Cardiac muscle cell (in vitro differentiated cells and primary cell): ENCODE measurements at regions not wholly inside any gene's neighbourhood (a gene's known extent, or its start where the extent isn't known, plus 50 kb on each side); places are given as distances from the start of the nearest gene placed in this dataset.

Experiments used
- DNase-seq, 2 donors: peaks; one replicate each; pipeline versions ENCODE4 v3.0.0 to v3.0.0-alpha.2; 2010 to 2017; ENCODE audit warnings: low read depth in 1 of 2, low spot score in 1 of 2
- H3K27ac ChIP-seq: fragments of 200-600 bp; sonication (generic); 2 replicates; pipeline ENCODE4 v1.5.1; 2016
- H3K27me3 ChIP-seq: fragments of 200-600 bp; sonication (generic); 2 replicates; pipeline ENCODE4 v1.6.0; 2016; ENCODE audit warnings: control low read depth
- H3K36me3 ChIP-seq: fragments of 200-600 bp; sonication (generic); 2 replicates; pipeline ENCODE4 v1.5.1; 2016; ENCODE audit warnings: control low read depth
- H3K4me1 ChIP-seq: fragments of 200-600 bp; sonication (generic); 2 replicates; pipeline ENCODE4 v1.8.1; 2017; ENCODE audit warnings: low read depth, mild to moderate bottlenecking, mixed run types
- H3K4me3 ChIP-seq: fragments of 200-600 bp; sonication (generic); 2 replicates; pipeline ENCODE4 v1.5.1; 2016; ENCODE audit warnings: mild to moderate bottlenecking
- H3K9me3 ChIP-seq: fragments of 200-600 bp; sonication (generic); 2 replicates; pipeline ENCODE4 v1.5.1; 2017; ENCODE audit warnings: low read depth, mild to moderate bottlenecking, control low read depth
- TF ChIP-seq, protein P1 (sequence below): IDR thresholded peaks from 2 replicates; pipeline ENCODE4 v1.5.1; 2012; ENCODE audit warnings: low read depth, mild to moderate bottlenecking, low read length

DNA sequence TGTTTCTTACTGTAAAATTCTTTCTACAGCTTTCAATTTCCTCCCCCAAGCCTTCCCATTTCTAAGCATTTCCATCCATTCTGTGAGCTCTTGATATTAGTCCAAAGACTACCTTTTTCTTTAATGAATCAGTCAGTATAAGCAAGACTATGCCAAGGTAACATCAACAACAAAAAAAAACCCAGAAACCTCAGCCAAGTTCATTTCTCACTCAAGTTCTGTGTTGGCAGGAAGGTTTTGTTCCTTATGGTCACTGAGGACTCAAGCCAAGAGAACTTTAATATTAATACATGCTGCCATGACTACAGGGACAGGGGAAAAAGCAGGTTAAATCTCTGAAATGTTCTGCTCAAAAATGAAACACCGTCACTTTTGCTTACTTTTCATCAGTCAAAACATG is 621.2 kb upstream of the NRP1 start:
- H3K27ac ChIP-seq = no peak overlapping the region
- H3K4me1 ChIP-seq = no peaks in the 10 kb centered on the region
- no peaks in the 10 kb centered on the region for H3K9me3 ChIP-seq
- no peaks in the 10 kb centered on the region for H3K27me3 ChIP-seq
- H3K36me3 ChIP-seq = no peaks in the 10 kb centered on the region
- no peak overlapping the region for H3K4me3 ChIP-seq
- no peak for DNase-seq
- TF ChIP-seq, protein P1, sequence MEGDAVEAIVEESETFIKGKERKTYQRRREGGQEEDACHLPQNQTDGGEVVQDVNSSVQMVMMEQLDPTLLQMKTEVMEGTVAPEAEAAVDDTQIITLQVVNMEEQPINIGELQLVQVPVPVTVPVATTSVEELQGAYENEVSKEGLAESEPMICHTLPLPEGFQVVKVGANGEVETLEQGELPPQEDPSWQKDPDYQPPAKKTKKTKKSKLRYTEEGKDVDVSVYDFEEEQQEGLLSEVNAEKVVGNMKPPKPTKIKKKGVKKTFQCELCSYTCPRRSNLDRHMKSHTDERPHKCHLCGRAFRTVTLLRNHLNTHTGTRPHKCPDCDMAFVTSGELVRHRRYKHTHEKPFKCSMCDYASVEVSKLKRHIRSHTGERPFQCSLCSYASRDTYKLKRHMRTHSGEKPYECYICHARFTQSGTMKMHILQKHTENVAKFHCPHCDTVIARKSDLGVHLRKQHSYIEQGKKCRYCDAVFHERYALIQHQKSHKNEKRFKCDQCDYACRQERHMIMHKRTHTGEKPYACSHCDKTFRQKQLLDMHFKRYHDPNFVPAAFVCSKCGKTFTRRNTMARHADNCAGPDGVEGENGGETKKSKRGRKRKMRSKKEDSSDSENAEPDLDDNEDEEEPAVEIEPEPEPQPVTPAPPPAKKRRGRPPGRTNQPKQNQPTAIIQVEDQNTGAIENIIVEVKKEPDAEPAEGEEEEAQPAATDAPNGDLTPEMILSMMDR = no peak

DNA sequence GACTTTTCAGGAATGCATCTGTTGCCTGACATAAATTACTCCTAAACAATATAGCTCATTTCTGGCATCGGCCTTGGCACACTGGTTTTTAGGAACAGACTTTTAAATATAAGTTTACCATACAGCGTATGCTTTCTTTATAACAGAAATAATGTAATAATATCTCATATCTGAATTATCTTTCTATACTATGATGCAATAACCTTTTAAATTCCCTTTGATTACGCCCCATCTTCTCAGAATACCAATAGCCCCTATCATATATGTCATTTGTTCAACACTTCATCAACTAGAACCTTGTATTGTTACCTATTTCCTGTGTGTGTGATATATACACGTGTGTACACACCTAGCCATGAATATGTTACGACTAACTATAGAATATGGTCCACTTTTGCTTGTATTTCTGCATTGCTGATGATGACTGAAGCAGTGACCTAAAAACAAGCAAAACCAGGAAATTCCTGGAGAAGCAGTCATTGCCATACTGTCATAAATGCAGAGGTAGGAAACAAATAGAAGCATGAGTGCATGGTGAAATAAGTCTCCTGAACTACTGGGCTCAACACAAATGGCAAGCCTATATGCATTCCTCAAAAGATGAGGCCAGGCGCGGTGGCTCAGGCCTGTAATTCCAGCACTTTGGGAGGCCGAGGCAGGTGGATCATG is 618.4 kb upstream of the NRP1 start:
- Histone ChIP-seq H3K27me3 (no peaks in the 10 kb centered on the region), H3K36me3 (no peaks in the 10 kb centered on the region), H3K27ac (no peak overlapping the region), H3K4me3 (no peak overlapping the region), H3K4me1 (no peaks in the 10 kb centered on the region), H3K9me3 (no peaks in the 10 kb centered on the region)
- TF ChIP-seq, protein P1 = no peak
- DNase-seq = peak in 1 of 2 donors; percentile 29

DNA sequence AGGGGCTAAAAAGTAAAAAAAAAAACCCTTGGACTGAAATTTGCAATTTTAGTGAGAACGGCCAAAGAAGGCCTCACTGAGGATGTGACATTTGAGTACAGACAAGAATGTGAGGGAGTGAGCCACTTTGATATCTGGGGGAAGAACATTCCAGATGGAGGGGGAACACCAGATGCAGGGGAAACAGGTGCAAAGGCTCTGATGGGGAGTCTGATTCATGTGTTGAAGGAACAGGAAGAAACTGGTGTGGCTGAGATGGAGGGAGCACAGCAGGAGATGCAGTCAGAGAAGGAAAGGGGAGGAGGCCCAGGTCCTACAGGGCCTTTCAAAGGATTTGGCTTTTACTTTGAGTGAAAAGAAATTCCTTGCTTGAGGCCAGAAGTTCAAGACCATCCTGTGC is 615.7 kb upstream of the NRP1 start:
- Histone ChIP-seq H3K4me3 (no peak overlapping the region), H3K27ac (no peak overlapping the region)
- no peak for DNase-seq

DNA sequence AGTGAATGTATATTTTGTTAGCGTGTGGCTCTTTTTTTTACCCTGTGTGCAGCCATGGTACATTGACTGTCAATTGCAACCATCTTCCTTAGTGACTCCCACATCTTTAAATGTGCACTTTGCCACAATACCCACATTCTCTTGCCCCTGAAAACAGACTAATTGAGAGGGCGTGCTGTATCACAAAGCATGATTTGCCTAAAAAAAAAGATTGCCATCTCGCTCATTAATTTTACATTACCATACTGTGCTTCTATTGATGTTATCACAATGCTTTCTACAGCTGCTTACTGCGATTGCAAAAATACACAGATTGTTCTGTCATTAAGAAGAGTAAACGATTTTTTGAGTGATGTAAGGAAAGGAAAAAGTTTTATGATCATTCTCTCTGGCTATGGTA is 613.1 kb upstream of the NRP1 start:
- no peaks in the 10 kb centered on the region for H3K36me3 ChIP-seq
- H3K4me3 ChIP-seq = no peak overlapping the region
- H3K27me3 ChIP-seq = no peaks in the 10 kb centered on the region
- H3K27ac ChIP-seq = no peak overlapping the region
- no peaks in the 10 kb centered on the region for H3K9me3 ChIP-seq
- TF ChIP-seq, protein P1 = no peak
- DNase-seq = no peak
- H3K4me1 ChIP-seq = no peaks in the 10 kb centered on the region

More for the DNA sequence above, 615.7 kb upstream of the NRP1 start:
- H3K9me3 ChIP-seq = no peaks in the 10 kb centered on the region
- no peaks in the 10 kb centered on the region for H3K27me3 ChIP-seq
- no peaks in the 10 kb centered on the region for H3K36me3 ChIP-seq
- H3K4me1 ChIP-seq = no peaks in the 10 kb centered on the region
- TF ChIP-seq, protein P1 = no peak

DNA sequence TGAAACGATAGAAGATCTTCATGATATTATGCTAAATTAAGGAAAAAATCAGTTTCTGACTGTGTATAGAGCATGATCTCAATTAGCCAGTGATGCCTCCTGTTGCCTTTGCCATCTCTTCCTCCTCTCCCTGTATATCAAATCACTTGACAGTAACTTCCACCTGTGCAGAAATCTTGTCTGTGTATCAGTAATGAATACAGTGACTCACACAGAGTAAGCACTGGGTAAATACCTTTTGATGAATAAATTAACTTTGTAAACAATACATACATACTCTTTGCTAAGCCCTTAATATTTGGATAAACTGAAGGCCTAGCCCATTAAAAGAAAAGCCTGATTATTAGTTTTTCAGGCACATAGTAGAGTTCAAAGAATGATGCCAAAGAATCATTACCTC is 610.6 kb upstream of the NRP1 start:
- H3K4me1 ChIP-seq = no peaks in the 10 kb centered on the region
- H3K27ac ChIP-seq = no peak overlapping the region
- H3K27me3 ChIP-seq = no peaks in the 10 kb centered on the region
- H3K9me3 ChIP-seq = no peaks in the 10 kb centered on the region
- TF ChIP-seq, protein P1 = no peak
- no peak for DNase-seq
- no peaks in the 10 kb centered on the region for H3K36me3 ChIP-seq
- H3K4me3 ChIP-seq = no peak overlapping the region
